ENCODE measurements at regions not wholly inside any gene's neighbourhood (a gene's known extent, or its start where the extent isn't known, plus 50 kb on each side); places are given as distances from the start of the nearest gene placed in this dataset.
"Not testable (repeated sequence)": the region's sequence is repeated elsewhere in the genome, so short reads cannot be mapped to it uniquely, and the experiment has no call there.

- intact Hi-C loops (cut with DNase I), result no loop called here
- no peak for DNase-seq
Measured at GRCh38 chr10:2826675-2827074, 240.7 kb upstream of the PFKP start.

- no peak for DNase-seq
- intact Hi-C loops (cut with DNase I), result no loop called here
Measured at GRCh38 chr10:2825841-2826240, 241.5 kb upstream of the PFKP start.

GRCh38 chr10:2817940-2818636 lies 249.3 kb upstream of the PFKP start:
- DNase-seq, result peak in 1 of 10 donors; percentile 68
- intact Hi-C loops (cut with DNase I), result no loop called here

GRCh38 chr10:2813693-2814092 lies 253.7 kb upstream of the PFKP start:
- no peak for DNase-seq
- intact Hi-C loops (cut with DNase I), result no loop called here

GRCh38 chr10:2813286-2813685 lies 254.1 kb upstream of the PFKP start:
- intact Hi-C loops (cut with DNase I), result no loop called here
- DNase-seq, result no peak

GRCh38 chr10:2812631-2813030 lies 254.7 kb upstream of the PFKP start:
- no peak for DNase-seq
- intact Hi-C loops (cut with DNase I), result no loop called here

- no peak for DNase-seq
- intact Hi-C loops (cut with DNase I), result no loop called here
Measured at GRCh38 chr10:2800178-2800577, 267.2 kb upstream of the PFKP start.

GRCh38 chr10:2798336-2799022 lies 268.9 kb upstream of the PFKP start:
- intact Hi-C loops (cut with DNase I), result no loop called here

GRCh38 chr10:2791774-2792443 lies 275.4 kb upstream of the PFKP start:
- DNase-seq, result no peak
- intact Hi-C loops (cut with DNase I), result no loop called here

More at GRCh38 chr10:2798336-2799022, 268.9 kb upstream of the PFKP start:
- DNase-seq, result no peak

GRCh38 chr10:2790396-2791188 lies 276.8 kb upstream of the PFKP start:
- intact Hi-C loops (cut with DNase I), result no loop called here
- no peak for DNase-seq

GRCh38 chr10:2786251-2786650 lies 281.1 kb upstream of the PFKP start:
- DNase-seq, result no peak
- intact Hi-C loops (cut with DNase I), result no loop called here

GRCh38 chr10:2784766-2785165 lies 282.6 kb upstream of the PFKP start:
- intact Hi-C loops (cut with DNase I), result no loop called here
- no peak for DNase-seq

- no peak for DNase-seq
- intact Hi-C loops (cut with DNase I), result no loop called here
Measured at GRCh38 chr10:2782950-2783349, 284.4 kb upstream of the PFKP start.

- intact Hi-C loops (cut with DNase I), result no loop called here
- no peak for DNase-seq
Measured at GRCh38 chr10:2782265-2782664, 285.1 kb upstream of the PFKP start.

GRCh38 chr10:2777666-2778355 lies 289.5 kb upstream of the PFKP start:
- DNase-seq, result no peak
- intact Hi-C loops (cut with DNase I), result no loop called here

GRCh38 chr10:2772816-2773631 lies 294.3 kb upstream of the PFKP start:
- no peak for DNase-seq
- intact Hi-C loops (cut with DNase I), result no loop called here

- no peak for DNase-seq
- intact Hi-C loops (cut with DNase I), result no loop called here
Measured at GRCh38 chr10:2772135-2772534, 295.2 kb upstream of the PFKP start.

GRCh38 chr10:2767293-2767692 lies 300.1 kb upstream of the PFKP start:
- intact Hi-C loops (cut with DNase I); DNase-seq: not testable (repeated sequence)

GRCh38 chr10:2761971-2762370 lies 305.4 kb upstream of the PFKP start:
- intact Hi-C loops (cut with DNase I), result no loop called here

GRCh38 chr10:2761311-2761710 lies 306.0 kb upstream of the PFKP start:
- DNase-seq, result no peak
- intact Hi-C loops (cut with DNase I), result no loop called here

More at GRCh38 chr10:2761971-2762370, 305.4 kb upstream of the PFKP start:
- DNase-seq, result no peak
